ENCODE measurements at regions not wholly inside any gene's neighbourhood (a gene's known extent, or its start where the extent isn't known, plus 50 kb on each side); places are given as distances from the start of the nearest gene placed in this dataset.

GRCh38 chr13:90396266-90396665 is 951.2 kb upstream of the MIR17HG start:
- intact Hi-C loops (cut with micrococcal nuclease) (no loop called here), in situ Hi-C loops (cut with MboI) (no loop called here)
- CTCF ChIA-PET (ENCODE audit: low intra/inter-chr PET ratio) = no interaction called here
- Histone ChIP-seq H4K20me1 (replicated peaks; ENCODE audit: control insufficient read depth, insufficient read depth, low read length) (no peaks in the 10 kb centered on the region), H2AFZ (ENCODE audit: low read depth, low read length) (no peak overlapping the region), H3K79me2 (ENCODE audit: control insufficient read depth, insufficient read depth, low read length) (no peaks in the 10 kb centered on the region), H3K4me1 (replicated peaks in 1 of 2; ENCODE audit: control insufficient read depth in 2 of 2, insufficient read depth in 2 of 2, low read length in 2 of 2) (no peaks in the 10 kb centered on the region), H3K27ac (ENCODE audit: extremely low read depth, low read depth, low read length) (no peak overlapping the region), H3K9me3 (replicated peaks; ENCODE audit: control insufficient read depth, insufficient read depth, low read depth, low read length) (no peaks in the 10 kb centered on the region; the same call in 1 of the 2 replicates), H3K4me3 (no peak overlapping the region), H3K27me3 (ENCODE audit: control insufficient read depth in 2 of 2, insufficient read depth in 2 of 2, low read length in 2 of 2) (no peaks in the 10 kb centered on the region), H3K9ac (ENCODE audit: insufficient read depth in 1 of 2, low read depth in 2 of 2, low read length in 2 of 2) (no peak overlapping the region), H3K9me1 (ENCODE audit: control insufficient read depth, insufficient read depth, low read length) (no peaks in the 10 kb centered on the region), H3K36me3 (ENCODE audit: control insufficient read depth, insufficient read depth, low read length) (no peaks in the 10 kb centered on the region), H3K4me2 (ENCODE audit: insufficient read depth, low read length) (no peak overlapping the region)
- ATAC-seq = no peak
- POLR2A ChIA-PET = interaction anchor here (0.8 to 1.3 kb wide), 2 partner anchors 10 kb away, joined by 3 to 5 read pairs; no protein-coding TSS in a partner anchor
- BruUV-seq (replicated peaks) = no TSS peak
- DNase-seq (ENCODE audit: extremely low read depth in 1 of 4, low spot score in 3 of 4) = no peak
- FAIRE-seq = no peak
- no peak for TF ChIP-seq ZNF212 (CRISPR knock-in tag; IDR thresholded peaks at IDR 0.05)
- TF ChIP-seq FOXK1 (CRISPR knock-in tag; IDR thresholded peaks at IDR 0.05; ENCODE audit: borderline replicate concordance) = no peak
- no peak for TF ChIP-seq ZNF780A (CRISPR knock-in tag; IDR thresholded peaks at IDR 0.05)
- TF ChIP-seq ZNF121 (CRISPR knock-in tag; conservative IDR thresholded peaks at IDR 0.05) = no peak

- BruUV-seq (replicated peaks) = no TSS peak
- no peak overlapping the region for H3K9ac ChIP-seq (ENCODE audit: insufficient read depth in 1 of 2, low read depth in 2 of 2, low read length in 2 of 2)
- in situ Hi-C loops (cut with MboI) = no loop called here
- H3K4me3 ChIP-seq = no peak overlapping the region
- no peaks in the 10 kb centered on the region for H3K27me3 ChIP-seq (ENCODE audit: control insufficient read depth in 2 of 2, insufficient read depth in 2 of 2, low read length in 2 of 2)
- H3K4me2 ChIP-seq (ENCODE audit: insufficient read depth, low read length) = no peak overlapping the region
- no peaks in the 10 kb centered on the region for H4K20me1 ChIP-seq (replicated peaks; ENCODE audit: control insufficient read depth, insufficient read depth, low read length)
- CTCF ChIA-PET (ENCODE audit: low intra/inter-chr PET ratio) = no interaction called here
- no peak overlapping the region for H2AFZ ChIP-seq (ENCODE audit: low read depth, low read length)
- H3K27ac ChIP-seq (ENCODE audit: extremely low read depth, low read depth, low read length) = no peak overlapping the region
- H3K79me2 ChIP-seq (ENCODE audit: control insufficient read depth, insufficient read depth, low read length) = no peaks in the 10 kb centered on the region
- FAIRE-seq = no peak
- POLR2A ChIA-PET = interaction anchor here (1.3 kb wide), 1 partner anchor 8 kb away, joined by 5 read pairs; no protein-coding TSS in a partner anchor
- H3K9me1 ChIP-seq (ENCODE audit: control insufficient read depth, insufficient read depth, low read length) = no peaks in the 10 kb centered on the region
- TF ChIP-seq IRF1 (CRISPR knock-in tag; IDR thresholded peaks at IDR 0.05; ENCODE audit: borderline replicate concordance) (no peak), IRF2 (CRISPR knock-in tag; IDR thresholded peaks at IDR 0.05) (no peak), MCM3 (IDR thresholded peaks at IDR 0.05) (peak; percentile 82; the same call in 1 of the 2 replicates), SLC30A9 (CRISPR knock-in tag; IDR thresholded peaks at IDR 0.05) (no peak), CREB5 (CRISPR knock-in tag; IDR thresholded peaks at IDR 0.05) (no peak)
- no peaks in the 10 kb centered on the region; the same call in 1 of the 2 replicates for H3K9me3 ChIP-seq (replicated peaks; ENCODE audit: control insufficient read depth, insufficient read depth, low read depth, low read length)
- no peak for DNase-seq (ENCODE audit: extremely low read depth in 1 of 4, low spot score in 3 of 4)
- ATAC-seq = no peak
- no peaks in the 10 kb centered on the region for H3K36me3 ChIP-seq (ENCODE audit: control insufficient read depth, insufficient read depth, low read length)
- H3K4me1 ChIP-seq (replicated peaks in 1 of 2; ENCODE audit: control insufficient read depth in 2 of 2, insufficient read depth in 2 of 2, low read length in 2 of 2) = no peaks in the 10 kb centered on the region
- intact Hi-C loops (cut with micrococcal nuclease) = no loop called here
- WGBS (ENCODE audit: insufficient coverage, low coverage, missing lambda C conversion rate) = 4% methylated on average over 4 of the region's 4 CpGs
These were observed 950.0 kb upstream of the MIR17HG start for GRCh38 chr13:90397503-90397902.

All from K562 (cell line).